WTC11 (cell line): ENCODE measurements at regions not wholly inside any gene's neighbourhood (a gene's known extent, or its start where the extent isn't known, plus 50 kb on each side); places are given as distances from the start of the nearest gene placed in this dataset.
"Not testable (repeated sequence)": the region's sequence is repeated elsewhere in the genome, so short reads cannot be mapped to it uniquely, and the experiment has no call there.

ENCODE experiments used
- ATAC-seq: fragments of 200-7000 bp; cut with Tn5 transposase; 2 replicates; pipeline ENCODE4 v1.10.0; 2021; ENCODE audit warnings: mild to moderate bottlenecking, moderate library complexity
- CTCF ChIA-PET: fragments of 300-600 bp; sonication (Branson Sonifier 250); formaldehyde crosslinking; loops from one replicate; lab custom pipeline; 2021; ENCODE audit warnings: antibody characterized with exemption; lab: Charles Lee
- POLR2A ChIA-PET: fragments of 350-600 bp; sonication (Branson Sonifier 250); formaldehyde crosslinking; loops from one replicate; lab custom pipeline; 2021; ENCODE audit warnings: antibody characterized with exemption; lab: Charles Lee
- DNase-seq: peaks from one replicate; pipeline ENCODE4 v3.0.0; 2021; ENCODE audit warnings: low spot score
- H3K27ac Mint-ChIP-seq: 2 replicates; pipeline ENCODE4 v1.8.0; 2021; ENCODE audit warnings: mixed read lengths
- H3K27me3 Mint-ChIP-seq: 2 replicates; pipeline ENCODE4 v1.8.0; 2021; ENCODE audit warnings: low read depth, mild to moderate bottlenecking, moderate library complexity, mixed read lengths
- H3K36me3 Mint-ChIP-seq: 2 replicates; pipeline ENCODE4 v1.8.0; 2021; ENCODE audit warnings: mixed read lengths
- H3K4me1 Mint-ChIP-seq: 2 replicates; pipeline ENCODE4 v1.8.0; 2022; ENCODE audit warnings: mixed read lengths
- H3K4me3 Mint-ChIP-seq: 2 replicates; pipeline ENCODE4 v1.8.0; 2021; ENCODE audit warnings: mild to moderate bottlenecking, moderate library complexity, mixed read lengths
- H3K9me3 Mint-ChIP-seq: 2 replicates; pipeline ENCODE4 v1.8.0; 2021; ENCODE audit warnings: mixed read lengths
- ATF6 ChIP-seq: sonication (generic); formaldehyde crosslinking; IDR thresholded peaks from 2 replicates; pipeline ENCODE4 v1.8.1; 2023; ENCODE audit warnings: mild to moderate bottlenecking, missing genetic modification reagents
- CREM ChIP-seq: sonication (generic); formaldehyde crosslinking; IDR thresholded peaks from 2 replicates; pipeline ENCODE4 v1.8.1; 2022; ENCODE audit warnings: mild to moderate bottlenecking, missing genetic modification reagents, moderate library complexity
- E2F5 ChIP-seq: sonication (generic); formaldehyde crosslinking; IDR thresholded peaks from 2 replicates; pipeline ENCODE4 v1.8.1; 2022; ENCODE audit warnings: mild to moderate bottlenecking, moderate library complexity, missing genetic modification reagents
- ESRRA ChIP-seq: sonication (generic); formaldehyde crosslinking; IDR thresholded peaks from 2 replicates; pipeline ENCODE4 v1.8.1; 2022; ENCODE audit warnings: mild to moderate bottlenecking, missing genetic modification reagents, borderline replicate concordance
- ETV6 ChIP-seq: sonication (generic); formaldehyde crosslinking; IDR thresholded peaks from 2 replicates; pipeline ENCODE4 v1.8.1; 2022; ENCODE audit warnings: mild to moderate bottlenecking, missing genetic modification reagents
- GTF2I ChIP-seq: fragments of 250-450 bp; sonication (Bioruptor Pico); conservative IDR thresholded peaks from 2 replicates; pipeline ENCODE4 v1.4.0; 2021; ENCODE audit warnings: mild to moderate bottlenecking
- MLX ChIP-seq: sonication (generic); formaldehyde crosslinking; IDR thresholded peaks from 2 replicates; pipeline ENCODE4 v1.8.1; 2023; ENCODE audit warnings: mild to moderate bottlenecking, missing genetic modification reagents, moderate library complexity
- NFATC4 ChIP-seq: fragments of 250-450 bp; sonication (Bioruptor Pico); IDR thresholded peaks from 2 replicates; pipeline ENCODE4 v1.9.0; 2021; ENCODE audit warnings: mild to moderate bottlenecking
- PRDM15 ChIP-seq: sonication (generic); formaldehyde crosslinking; IDR thresholded peaks from 2 replicates; pipeline ENCODE4 v1.8.0; 2022; ENCODE audit warnings: missing genetic modification reagents
- PRRX2 ChIP-seq: fragments of 250-450 bp; sonication (Bioruptor Pico); IDR thresholded peaks from 2 replicates; pipeline ENCODE4 v1.8.0; 2021; ENCODE audit warnings: mild to moderate bottlenecking
- RORB ChIP-seq: fragments of 250-450 bp; sonication (Bioruptor Pico); IDR thresholded peaks from 2 replicates; pipeline ENCODE4 v1.9.0; 2021; ENCODE audit warnings: mild to moderate bottlenecking
- ZNF416 ChIP-seq: fragments of 250-450 bp; sonication (Bioruptor Pico); IDR thresholded peaks from 2 replicates; pipeline ENCODE4 v1.9.0; 2021; ENCODE audit warnings: mild to moderate bottlenecking, inconsistent platforms
- ZNF423 ChIP-seq: fragments of 250-450 bp; sonication (Bioruptor Pico); IDR thresholded peaks from 2 replicates; pipeline ENCODE4 v2.1.2; 2022; ENCODE audit warnings: mild to moderate bottlenecking, moderate library complexity
- TF ChIP-seq, protein P1 (sequence below): sonication (generic); formaldehyde crosslinking; IDR thresholded peaks from 2 replicates; pipeline ENCODE4 v1.8.1; 2022; ENCODE audit warnings: low read depth, missing genetic modification reagents, borderline replicate concordance

DNA sequence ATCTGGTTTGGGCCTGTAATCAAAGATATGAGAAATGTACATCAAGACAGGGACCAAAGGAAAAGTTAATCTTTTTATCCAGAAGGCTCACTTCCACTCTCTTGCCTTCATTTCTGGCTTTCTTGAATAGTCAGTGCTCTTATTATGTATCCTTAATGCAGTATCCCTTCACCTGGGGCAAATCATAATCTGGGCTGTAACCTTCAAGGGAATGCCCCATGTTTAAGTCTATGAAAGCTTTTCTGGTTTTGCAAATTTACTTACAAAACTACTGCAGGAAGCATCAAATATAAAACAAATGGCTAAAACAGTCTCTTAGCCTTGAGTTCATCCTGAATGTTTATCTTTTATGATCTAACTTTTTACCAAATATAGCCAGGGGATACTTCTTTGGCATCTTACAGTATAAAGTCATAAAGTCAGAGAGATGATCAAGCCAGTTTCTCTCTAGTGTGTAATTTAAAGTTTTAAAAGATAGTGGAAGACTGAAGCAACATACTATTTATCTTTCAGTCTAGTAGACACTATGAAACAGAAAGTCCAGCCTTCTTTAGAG is 1214.8 kb downstream of the STIM2 start (continued):
- TF ChIP-seq MLX (CRISPR knock-in tag): no peak
- no peak for TF ChIP-seq ZNF423 (CRISPR knock-in tag)
- no peak for TF ChIP-seq PRDM15
- no peak for TF ChIP-seq ESRRA (CRISPR knock-in tag)
- TF ChIP-seq E2F5 (CRISPR knock-in tag): no peak
- no peak for TF ChIP-seq CREM (CRISPR knock-in tag)
- no peak for TF ChIP-seq RORB (CRISPR knock-in tag)
- TF ChIP-seq ETV6 (CRISPR knock-in tag): no peak
- TF ChIP-seq, protein P1, sequence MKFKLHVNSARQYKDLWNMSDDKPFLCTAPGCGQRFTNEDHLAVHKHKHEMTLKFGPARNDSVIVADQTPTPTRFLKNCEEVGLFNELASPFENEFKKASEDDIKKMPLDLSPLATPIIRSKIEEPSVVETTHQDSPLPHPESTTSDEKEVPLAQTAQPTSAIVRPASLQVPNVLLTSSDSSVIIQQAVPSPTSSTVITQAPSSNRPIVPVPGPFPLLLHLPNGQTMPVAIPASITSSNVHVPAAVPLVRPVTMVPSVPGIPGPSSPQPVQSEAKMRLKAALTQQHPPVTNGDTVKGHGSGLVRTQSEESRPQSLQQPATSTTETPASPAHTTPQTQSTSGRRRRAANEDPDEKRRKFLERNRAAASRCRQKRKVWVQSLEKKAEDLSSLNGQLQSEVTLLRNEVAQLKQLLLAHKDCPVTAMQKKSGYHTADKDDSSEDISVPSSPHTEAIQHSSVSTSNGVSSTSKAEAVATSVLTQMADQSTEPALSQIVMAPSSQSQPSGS (CRISPR knock-in tag): no peak

DNA sequence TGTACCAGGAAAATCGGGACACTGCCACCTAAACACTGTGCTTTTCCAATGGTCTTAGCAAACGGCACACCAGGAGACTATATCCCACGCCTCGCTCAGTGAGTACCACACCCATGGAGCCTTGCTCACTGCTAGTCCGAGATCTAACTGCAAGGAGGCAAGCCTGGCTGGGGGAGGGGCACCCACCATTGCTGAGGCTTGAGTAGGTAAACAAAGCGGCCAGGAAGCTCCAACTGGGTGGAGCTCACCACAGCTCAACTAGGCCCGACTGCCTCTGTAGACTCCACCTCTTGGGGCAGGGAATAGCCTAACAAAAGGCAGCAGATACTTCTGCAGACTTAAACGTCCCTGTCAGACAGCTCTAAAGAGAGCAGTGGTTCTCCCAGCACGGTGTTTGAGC is 1216.6 kb downstream of the STIM2 start:
- H3K4me3 Mint-ChIP-seq, H3K27me3 Mint-ChIP-seq: not testable (repeated sequence)

GRCh38 chr4:28082686-28083390 is 1222.2 kb downstream of the STIM2 start:
- H3K4me1 Mint-ChIP-seq: peaks cover 11% of the 10 kb centered on the region
- no peak for ATAC-seq
- CTCF ChIA-PET: no interaction called here

More for the DNA sequence above, 1216.6 kb downstream of the STIM2 start:
- ATAC-seq, CTCF ChIA-PET, POLR2A ChIA-PET, H3K27ac Mint-ChIP-seq: not testable (repeated sequence)
- peak; percentile 13 for DNase-seq
- Mint-ChIP-seq H3K36me3 (peaks cover 15% of the 10 kb centered on the region), H3K9me3 (peaks cover 33% of the 10 kb centered on the region), H3K4me1 (peaks cover 13% of the 10 kb centered on the region)

More at GRCh38 chr4:28082686-28083390, 1222.2 kb downstream of the STIM2 start:
- Mint-ChIP-seq H3K27me3 (no peaks in the 10 kb centered on the region), H3K27ac (no peak overlapping the region), H3K9me3 (peaks cover 68% of the 10 kb centered on the region)
- POLR2A ChIA-PET: no interaction called here
- no peak for TF ChIP-seq PRRX2 (CRISPR knock-in tag)
- TF ChIP-seq ATF6 (CRISPR knock-in tag): no peak
- no peak for TF ChIP-seq NFATC4
- TF ChIP-seq ZNF416 (CRISPR knock-in tag): no peak
- no peak for TF ChIP-seq GTF2I (CRISPR knock-in tag)
- TF ChIP-seq, all 79 proteins: peak for 0
- DNase-seq: no peak
- peaks cover 37% of the 10 kb centered on the region for H3K36me3 Mint-ChIP-seq
- H3K4me3 Mint-ChIP-seq: no peak overlapping the region
